Ishikawa (cell line): ENCODE measurements at regions not wholly inside any gene's neighbourhood (a gene's known extent, or its start where the extent isn't known, plus 50 kb on each side); places are given as distances from the start of the nearest gene placed in this dataset.

Experiments
- CEBPB ChIP-seq: IDR thresholded peaks from 2 replicates; pipeline ENCODE4 v1.6.1; 2012
- MAX ChIP-seq: IDR thresholded peaks from 2 replicates; pipeline ENCODE4 v1.6.1; 2012
- NFIC ChIP-seq: IDR thresholded peaks from 2 replicates; pipeline ENCODE4 v1.6.1; 2012
- RAD21 ChIP-seq: IDR thresholded peaks from 2 replicates; pipeline ENCODE4 v1.6.1; 2012; ENCODE audit warnings: low read depth
- TAF1 ChIP-seq: IDR thresholded peaks from 2 replicates; pipeline ENCODE4 v1.6.1; 2012; ENCODE audit warnings: low read depth, mild to moderate bottlenecking
- YY1 ChIP-seq: IDR thresholded peaks from 2 replicates; pipeline ENCODE4 v1.6.1; 2012; ENCODE audit warnings: low read depth
- ZBTB7A ChIP-seq: IDR thresholded peaks from 2 replicates; pipeline ENCODE4 v1.6.1; 2012; ENCODE audit warnings: low read depth

- no peak for TF ChIP-seq TAF1
- TF ChIP-seq NFIC, result no peak
- TF ChIP-seq MAX, result no peak
- no peak for TF ChIP-seq ZBTB7A
- TF ChIP-seq CEBPB, result no peak
- TF ChIP-seq RAD21, result no peak
- no peak for TF ChIP-seq YY1
Observed at GRCh38 chr13:80931118-80931517, 590.2 kb upstream of the SPRY2 start.
